Panc1 (cell line): ENCODE measurements at regions not wholly inside any gene's neighbourhood (a gene's known extent, or its start where the extent isn't known, plus 50 kb on each side); places are given as distances from the start of the nearest gene placed in this dataset.

Experiments
- ATAC-seq: fragments of 200-7000 bp; cut with Tn5 transposase; 2 replicates; pipeline ENCODE4 v1.9.1; 2020; ENCODE audit warnings: mild to moderate bottlenecking, moderate library complexity
- BruUV-seq: library from RNA; stranded (reverse); fragments of 400-500 nt; replicated peaks from 2 replicates; lab custom pipeline; 2021; lab: Mats Ljungman, UMichigan
- CTCF ChIA-PET: fragments of 300-600 bp; sonication (Branson Sonifier 250); formaldehyde crosslinking; loops from one replicate; lab custom pipeline; 2022; ENCODE audit warnings: antibody characterized with exemption; lab: Charles Lee
- POLR2A ChIA-PET: fragments of 300-600 bp; sonication (Branson Sonifier 250); formaldehyde crosslinking; loops from one replicate; lab custom pipeline; 2022; ENCODE audit warnings: antibody characterized with exemption; lab: Charles Lee
- DNase-seq: peaks from one replicate; pipeline ENCODE4 v3.0.0-alpha.2; 2010; ENCODE audit warnings: low read depth, low spot score
- H3K27ac ChIP-seq: 2 replicates; pipeline ENCODE4 v1.5.1; 2011; ENCODE audit warnings: mild to moderate bottlenecking, low read length, inconsistent platforms
- H3K27me3 ChIP-seq: fragments of 200-500 bp; sonication (Bioruptor generic); 2 replicates; pipeline ENCODE4 v1.6.0; 2014; ENCODE audit warnings: low read length, inconsistent platforms; ENCODE audit not compliant: control insufficient read depth, insufficient read depth
- H3K36me3 ChIP-seq: fragments of 200-500 bp; sonication (Bioruptor generic); 2 replicates; pipeline ENCODE4 v1.5.1; 2014; ENCODE audit warnings: inconsistent platforms, mild to moderate bottlenecking, low read length, moderate library complexity; ENCODE audit not compliant: control insufficient read depth, insufficient read depth
- H3K4me1 ChIP-seq: 2 replicates; pipeline ENCODE4 v1.5.1; 2011; ENCODE audit warnings: inconsistent platforms, mild to moderate bottlenecking, low read length, moderate library complexity; ENCODE audit not compliant: control insufficient read depth, insufficient read depth
- H3K4me3 ChIP-seq, 2 experiments: 2 replicates each; pipeline ENCODE4 v1.5.1; 2011 to 2012; ENCODE audit warnings: low read depth in 2 of 2, low read length in 2 of 2, mild to moderate bottlenecking in 2 of 2, inconsistent platforms in 1 of 2, moderate library complexity in 1 of 2
- H3K9me3 ChIP-seq: fragments of 200-500 bp; sonication (Bioruptor generic); 2 replicates; pipeline ENCODE4 v1.5.1; 2014; ENCODE audit warnings: low read depth, mild to moderate bottlenecking, inconsistent platforms, low read length, moderate library complexity; ENCODE audit not compliant: control insufficient read depth, insufficient read depth
- CTCF ChIP-seq: fragments of 450-650 bp; IDR thresholded peaks from 2 replicates; pipeline ENCODE4 v1.5.1; 2017; ENCODE audit warnings: mild to moderate bottlenecking
- POLR2AphosphoS5 ChIP-seq: IDR thresholded peaks from 2 replicates; pipeline ENCODE4 v1.6.1; 2012; ENCODE audit warnings: mild to moderate bottlenecking, low read depth, low read length, moderate library complexity
- SIN3A ChIP-seq: IDR thresholded peaks from 2 replicates; pipeline ENCODE4 v1.6.1; 2012; ENCODE audit warnings: low read depth, mild to moderate bottlenecking, low read length, moderate library complexity, borderline replicate concordance; ENCODE audit not compliant: insufficient read depth
- TCF7L2 ChIP-seq: IDR thresholded peaks from 2 replicates; pipeline ENCODE4 v1.6.1; 2011; ENCODE audit warnings: mild to moderate bottlenecking, low read depth, low read length, inconsistent platforms
- in situ Hi-C: cut with HindIII; loops from 2 replicates; pipeline ENCODE4 v1.10.0; 2016; ENCODE audit warnings: low sequenced_read_pairs, low pct_unique_long_range_greater_than_20kb
- intact Hi-C: fragments of 100-400 bp; cut with micrococcal nuclease; formaldehyde crosslinking; loops from one replicate; pipeline ENCODE4 v1.10.0; 2022; ENCODE audit not compliant: unreplicated experiment
- TF ChIP-seq, protein P1 (sequence below), 2 experiments: IDR thresholded peaks; 2 replicates each; pipeline ENCODE4 v1.6.1; 2011 to 2012; ENCODE audit warnings: low read depth in 2 of 2, control low read depth in 1 of 2, low read length in 1 of 2, mild to moderate bottlenecking in 1 of 2, moderate library complexity in 1 of 2; ENCODE audit not compliant: insufficient read depth in 1 of 2

- ATAC-seq (no peak), DNase-seq (no peak)
- POLR2A ChIA-PET: no interaction called here
- H3K27ac ChIP-seq: no peak overlapping the region
- H3K9me3 ChIP-seq: no peaks in the 10 kb centered on the region
- TF ChIP-seq, protein P1, sequence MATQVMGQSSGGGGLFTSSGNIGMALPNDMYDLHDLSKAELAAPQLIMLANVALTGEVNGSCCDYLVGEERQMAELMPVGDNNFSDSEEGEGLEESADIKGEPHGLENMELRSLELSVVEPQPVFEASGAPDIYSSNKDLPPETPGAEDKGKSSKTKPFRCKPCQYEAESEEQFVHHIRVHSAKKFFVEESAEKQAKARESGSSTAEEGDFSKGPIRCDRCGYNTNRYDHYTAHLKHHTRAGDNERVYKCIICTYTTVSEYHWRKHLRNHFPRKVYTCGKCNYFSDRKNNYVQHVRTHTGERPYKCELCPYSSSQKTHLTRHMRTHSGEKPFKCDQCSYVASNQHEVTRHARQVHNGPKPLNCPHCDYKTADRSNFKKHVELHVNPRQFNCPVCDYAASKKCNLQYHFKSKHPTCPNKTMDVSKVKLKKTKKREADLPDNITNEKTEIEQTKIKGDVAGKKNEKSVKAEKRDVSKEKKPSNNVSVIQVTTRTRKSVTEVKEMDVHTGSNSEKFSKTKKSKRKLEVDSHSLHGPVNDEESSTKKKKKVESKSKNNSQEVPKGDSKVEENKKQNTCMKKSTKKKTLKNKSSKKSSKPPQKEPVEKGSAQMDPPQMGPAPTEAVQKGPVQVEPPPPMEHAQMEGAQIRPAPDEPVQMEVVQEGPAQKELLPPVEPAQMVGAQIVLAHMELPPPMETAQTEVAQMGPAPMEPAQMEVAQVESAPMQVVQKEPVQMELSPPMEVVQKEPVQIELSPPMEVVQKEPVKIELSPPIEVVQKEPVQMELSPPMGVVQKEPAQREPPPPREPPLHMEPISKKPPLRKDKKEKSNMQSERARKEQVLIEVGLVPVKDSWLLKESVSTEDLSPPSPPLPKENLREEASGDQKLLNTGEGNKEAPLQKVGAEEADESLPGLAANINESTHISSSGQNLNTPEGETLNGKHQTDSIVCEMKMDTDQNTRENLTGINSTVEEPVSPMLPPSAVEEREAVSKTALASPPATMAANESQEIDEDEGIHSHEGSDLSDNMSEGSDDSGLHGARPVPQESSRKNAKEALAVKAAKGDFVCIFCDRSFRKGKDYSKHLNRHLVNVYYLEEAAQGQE (IDR thresholded peaks at IDR 0.05; ENCODE audit: insufficient read depth in 1 of 2, low read depth in 2 of 2, low read length in 1 of 2): no peak
- TF ChIP-seq TCF7L2: no peak
- no peak for TF ChIP-seq SIN3A
- TF ChIP-seq CTCF: no peak
- no peak for TF ChIP-seq POLR2AphosphoS5
- CTCF ChIA-PET: no interaction called here
- no peak overlapping the region for H3K4me3 ChIP-seq
- no peaks in the 10 kb centered on the region for H3K27me3 ChIP-seq
- in situ Hi-C loops: no loop called here
- no peaks in the 10 kb centered on the region for H3K36me3 ChIP-seq
- BruUV-seq: no TSS peak
- H3K4me1 ChIP-seq: no peaks in the 10 kb centered on the region
- intact Hi-C loops: no loop called here
Observed at GRCh38 chr3:168443965-168444364, 348.2 kb upstream of the GOLIM4 start.

GRCh38 chr3:168442502-168442901 is 346.8 kb upstream of the GOLIM4 start:
- BruUV-seq: no TSS peak
- no peaks in the 10 kb centered on the region for H3K36me3 ChIP-seq

More at GRCh38 chr3:168442502-168442901, 346.8 kb upstream of the GOLIM4 start:
- in situ Hi-C loops: no loop called here
- POLR2A ChIA-PET: no interaction called here
- H3K4me1 ChIP-seq: no peaks in the 10 kb centered on the region
- ATAC-seq (no peak), DNase-seq (no peak)
- no peak overlapping the region for H3K27ac ChIP-seq
- intact Hi-C loops: no loop called here
- H3K4me3 ChIP-seq: no peak overlapping the region
- CTCF ChIA-PET: no interaction called here
- TF ChIP-seq POLR2AphosphoS5 (no peak), TCF7L2 (no peak), CTCF (no peak), SIN3A (no peak)
- TF ChIP-seq, protein P1 (IDR thresholded peaks at IDR 0.05; ENCODE audit: insufficient read depth in 1 of 2, low read depth in 2 of 2, low read length in 1 of 2): no peak
- H3K27me3 ChIP-seq: no peaks in the 10 kb centered on the region
- no peaks in the 10 kb centered on the region for H3K9me3 ChIP-seq
